ENCODE measurements at regions not wholly inside any gene's neighbourhood (a gene's known extent, or its start where the extent isn't known, plus 50 kb on each side); places are given as distances from the start of the nearest gene placed in this dataset.

DNA sequence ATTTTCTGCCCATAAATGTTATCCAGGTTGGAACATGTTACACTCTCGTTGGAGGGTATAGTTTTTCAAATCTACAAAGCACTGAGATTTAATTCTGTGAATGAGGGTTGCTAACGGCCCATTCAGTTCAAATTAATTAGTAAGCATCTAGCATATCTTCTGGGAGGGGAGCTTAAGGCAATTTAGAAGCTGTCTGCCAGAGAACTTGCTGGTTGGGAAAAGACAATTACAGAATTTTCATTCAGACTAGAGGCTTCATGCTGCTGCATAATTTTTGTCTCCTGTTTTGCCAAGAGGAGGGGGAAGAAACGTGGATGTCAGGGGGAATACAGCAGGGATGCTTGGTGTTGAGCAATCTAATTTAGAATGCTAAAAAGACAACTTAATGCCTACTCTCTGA is 268.3 kb upstream of the FAM83B start:
- TF ChIP-seq POLR2A (IDR thresholded peaks at IDR 0.05) (no peak), EP300 (IDR thresholded peaks at IDR 0.05) (no peak)
